Ectodermal cell (in vitro differentiated cells): ENCODE measurements at regions not wholly inside any gene's neighbourhood (a gene's known extent, or its start where the extent isn't known, plus 50 kb on each side); places are given as distances from the start of the nearest gene placed in this dataset.

Experiments
- H3K27ac ChIP-seq: 2 replicates; pipeline ENCODE4 v1.7.0; 2013; ENCODE audit warnings: mild to moderate bottlenecking, low read depth, low read length; ENCODE audit not compliant: insufficient read depth, poor library complexity, severe bottlenecking
- H3K27me3 ChIP-seq: 2 replicates; pipeline ENCODE4 v1.7.0; 2013; ENCODE audit warnings: mild to moderate bottlenecking, low read length; ENCODE audit not compliant: insufficient read depth, control insufficient read depth, poor library complexity, severe bottlenecking
- H3K36me3 ChIP-seq: one replicate; pipeline ENCODE4 v1.7.0; 2013; ENCODE audit warnings: low read length; ENCODE audit not compliant: control insufficient read depth, insufficient read depth
- H3K4me1 ChIP-seq: one replicate; pipeline ENCODE4 v1.7.0; 2013; ENCODE audit warnings: low read length; ENCODE audit not compliant: control insufficient read depth, insufficient read depth
- H3K4me3 ChIP-seq: 2 replicates; pipeline ENCODE4 v1.7.0; 2013; ENCODE audit warnings: low read depth, low read length, control low read depth; ENCODE audit not compliant: insufficient read depth
- H3K9me3 ChIP-seq: 2 replicates; pipeline ENCODE4 v1.7.0; 2013; ENCODE audit warnings: mild to moderate bottlenecking, low read length, moderate library complexity; ENCODE audit not compliant: control insufficient read depth
- WGBS, 2 experiments: methylation state at CpG; one replicate each; pipeline ENCODE4 v1.1.7; 2013; ENCODE audit warnings: missing lambda C conversion rate in 2 of 2; 5-methylcytosine and 5-hydroxymethylcytosine counted together

GRCh38 chr2:51322613-51323012 is 290.7 kb upstream of the NRXN1 start:
- Histone ChIP-seq H3K36me3 (no peaks in the 10 kb centered on the region), H3K9me3 (peaks cover 2% of the 10 kb centered on the region), H3K4me3 (no peak overlapping the region), H3K27ac (no peak overlapping the region), H3K4me1 (no peaks in the 10 kb centered on the region), H3K27me3 (no peaks in the 10 kb centered on the region)
- WGBS, 2 experiments = 86 to 91% methylated on average over 1 of the region's 1 CpG

GRCh38 chr2:51304311-51304710 is 272.4 kb upstream of the NRXN1 start:
- Histone ChIP-seq H3K4me1 (no peaks in the 10 kb centered on the region), H3K9me3 (no peaks in the 10 kb centered on the region), H3K27ac (no peak overlapping the region), H3K36me3 (no peaks in the 10 kb centered on the region), H3K4me3 (no peak overlapping the region), H3K27me3 (no peaks in the 10 kb centered on the region)
- 87 to 89% methylated on average over 1 of the region's 1 CpG for WGBS, 2 experiments

- 96 to 99% methylated on average over 4 of the region's 4 CpGs for WGBS, 2 experiments
- Histone ChIP-seq H3K9me3 (no peaks in the 10 kb centered on the region), H3K4me1 (no peaks in the 10 kb centered on the region), H3K4me3 (no peak overlapping the region), H3K36me3 (no peaks in the 10 kb centered on the region), H3K27ac (no peak overlapping the region), H3K27me3 (no peaks in the 10 kb centered on the region)
Measured at GRCh38 chr2:51301381-51301780, 269.4 kb upstream of the NRXN1 start.

- WGBS, 2 experiments = 93% methylated on average over 1 of the region's 1 CpG; no CpG with 5 or more reads in 1 of the 2 experiments
- Histone ChIP-seq H3K4me1 (no peaks in the 10 kb centered on the region), H3K36me3 (no peaks in the 10 kb centered on the region), H3K9me3 (no peaks in the 10 kb centered on the region), H3K27ac (no peak overlapping the region), H3K4me3 (no peak overlapping the region), H3K27me3 (no peaks in the 10 kb centered on the region)
Measured at GRCh38 chr2:51299370-51299769, 267.4 kb upstream of the NRXN1 start.

GRCh38 chr2:51297488-51297887 is 265.6 kb upstream of the NRXN1 start:
- H3K36me3 ChIP-seq = no peaks in the 10 kb centered on the region
- H3K27me3 ChIP-seq = no peaks in the 10 kb centered on the region
- no peak overlapping the region for H3K27ac ChIP-seq
- H3K4me1 ChIP-seq = no peaks in the 10 kb centered on the region
- H3K4me3 ChIP-seq = no peak overlapping the region
- no peaks in the 10 kb centered on the region for H3K9me3 ChIP-seq
- no CpG with 5 or more reads among the region's 1 CpG for WGBS, 2 experiments

GRCh38 chr2:51293566-51294200 is 261.8 kb upstream of the NRXN1 start:
- Histone ChIP-seq H3K27me3 (no peaks in the 10 kb centered on the region), H3K9me3 (no peaks in the 10 kb centered on the region), H3K4me1 (no peaks in the 10 kb centered on the region), H3K4me3 (no peak overlapping the region), H3K27ac (no peak overlapping the region), H3K36me3 (no peaks in the 10 kb centered on the region)
- 74 to 78% methylated on average over 5 of the region's 5 CpGs for WGBS, 2 experiments

GRCh38 chr2:51291762-51292551 is 260.0 kb upstream of the NRXN1 start:
- H3K27me3 ChIP-seq = no peaks in the 10 kb centered on the region
- H3K4me3 ChIP-seq = no peak overlapping the region
- no peaks in the 10 kb centered on the region for H3K9me3 ChIP-seq
- no peaks in the 10 kb centered on the region for H3K36me3 ChIP-seq
- H3K27ac ChIP-seq = no peak overlapping the region
- no peaks in the 10 kb centered on the region for H3K4me1 ChIP-seq
- WGBS, 2 experiments = 41 to 56% methylated on average over 2 to 4 of the region's 5 CpGs

GRCh38 chr2:51290725-51291124 is 258.8 kb upstream of the NRXN1 start:
- no peak overlapping the region for H3K4me3 ChIP-seq

GRCh38 chr2:51289045-51289444 is 257.1 kb upstream of the NRXN1 start:
- WGBS, 2 experiments = 83 to 85% methylated on average over 1 of the region's 1 CpG
- no peak overlapping the region for H3K27ac ChIP-seq
- no peaks in the 10 kb centered on the region for H3K27me3 ChIP-seq
- no peaks in the 10 kb centered on the region for H3K9me3 ChIP-seq
- H3K36me3 ChIP-seq = no peaks in the 10 kb centered on the region
- H3K4me1 ChIP-seq = no peaks in the 10 kb centered on the region
- no peak overlapping the region for H3K4me3 ChIP-seq

More at GRCh38 chr2:51290725-51291124, 258.8 kb upstream of the NRXN1 start:
- H3K27ac ChIP-seq = no peak overlapping the region
- H3K36me3 ChIP-seq = no peaks in the 10 kb centered on the region
- no peaks in the 10 kb centered on the region for H3K9me3 ChIP-seq
- no peaks in the 10 kb centered on the region for H3K4me1 ChIP-seq
- H3K27me3 ChIP-seq = no peaks in the 10 kb centered on the region
- WGBS, 2 experiments = 100% methylated on average over 1 of the region's 2 CpGs

GRCh38 chr2:51268191-51268590 is 236.3 kb upstream of the NRXN1 start:
- no peak overlapping the region for H3K27ac ChIP-seq
- H3K4me1 ChIP-seq = no peaks in the 10 kb centered on the region
- no peaks in the 10 kb centered on the region for H3K36me3 ChIP-seq
- 23 to 25% methylated on average over 1 of the region's 1 CpG for WGBS, 2 experiments
- no peak overlapping the region for H3K4me3 ChIP-seq
- H3K9me3 ChIP-seq = no peaks in the 10 kb centered on the region
- no peaks in the 10 kb centered on the region for H3K27me3 ChIP-seq
